DOHH2 (cell line): ENCODE measurements at regions not wholly inside any gene's neighbourhood (a gene's known extent, or its start where the extent isn't known, plus 50 kb on each side); places are given as distances from the start of the nearest gene placed in this dataset.

Source experiments
- H3F3A ChIP-seq: fragments of 200-600 bp; sonication (generic), shearing (Covaris generic); 2 replicates; pipeline ENCODE4 v1.6.0; 2016; ENCODE audit warnings: antibody characterized with exemption, mild to moderate bottlenecking; ENCODE audit not compliant: control insufficient read depth, insufficient read depth
- H3K27ac ChIP-seq: fragments of 200-600 bp; sonication (generic); 2 replicates; pipeline ENCODE4 v1.5.1; 2014; ENCODE audit warnings: low read depth, mild to moderate bottlenecking, low read length, moderate library complexity
- H3K27me3 ChIP-seq: fragments of 200-600 bp; sonication (generic); 2 replicates; pipeline ENCODE4 v1.6.1; 2014; ENCODE audit warnings: mild to moderate bottlenecking, low read length, mixed read lengths; ENCODE audit not compliant: control insufficient read depth
- H3K36me3 ChIP-seq: fragments of 200-600 bp; sonication (generic); 2 replicates; pipeline ENCODE4 v1.6.1; 2014; ENCODE audit warnings: mild to moderate bottlenecking, low read length, moderate library complexity, mixed read lengths; ENCODE audit not compliant: control insufficient read depth
- H3K4me1 ChIP-seq: fragments of 200-600 bp; sonication (generic); 2 replicates; pipeline ENCODE4 v1.6.1; 2014; ENCODE audit warnings: mild to moderate bottlenecking, low read length, mixed read lengths; ENCODE audit not compliant: control insufficient read depth
- H3K4me2 ChIP-seq: fragments of 200-600 bp; sonication (generic); 2 replicates; pipeline ENCODE4 v1.6.0; 2014; ENCODE audit warnings: mild to moderate bottlenecking, low read length, moderate library complexity
- H3K4me3 ChIP-seq: fragments of 200-600 bp; sonication (generic); 2 replicates; pipeline ENCODE4 v1.5.1; 2014; ENCODE audit warnings: mild to moderate bottlenecking, low read length, mixed read lengths
- H3K79me2 ChIP-seq: fragments of 200-600 bp; sonication (generic); 2 replicates; pipeline ENCODE4 v1.6.1; 2014; ENCODE audit warnings: mild to moderate bottlenecking, low read length, mixed read lengths; ENCODE audit not compliant: control insufficient read depth
- H3K9me2 ChIP-seq: fragments of 200-600 bp; sonication (generic); replicated peaks from 2 replicates; pipeline ENCODE4 v1.6.1; 2014; ENCODE audit warnings: mild to moderate bottlenecking, low read length, mixed read lengths; ENCODE audit not compliant: control insufficient read depth
- H3K9me3 ChIP-seq: fragments of 200-600 bp; sonication (generic); 2 replicates; pipeline ENCODE4 v1.6.1; 2014; ENCODE audit warnings: antibody characterized with exemption, low read length, mixed read lengths; ENCODE audit not compliant: control insufficient read depth, insufficient read depth
- H4K20me1 ChIP-seq: fragments of 200-600 bp; sonication (generic); 2 replicates; pipeline ENCODE4 v1.6.0; 2014; ENCODE audit warnings: low read depth, mild to moderate bottlenecking, antibody characterized with exemption, low read length, moderate library complexity; ENCODE audit not compliant: control insufficient read depth, insufficient read depth
- CTCF ChIP-seq: fragments of 200-600 bp; sonication (generic); IDR thresholded peaks from one replicate; pipeline ENCODE4 v1.5.1; 2014; ENCODE audit warnings: antibody characterized with exemption, mild to moderate bottlenecking, low read depth, low read length; ENCODE audit not compliant: poor library complexity, severe bottlenecking
- EZH2phosphoT487 ChIP-seq: fragments of 200-600 bp; sonication (generic); IDR thresholded peaks from 2 replicates; pipeline ENCODE4 v1.6.1; 2017; ENCODE audit warnings: borderline replicate concordance, mild to moderate bottlenecking, antibody characterized with exemption, low read length, moderate library complexity, mixed read lengths

- H3K27ac ChIP-seq = no peak overlapping the region
- no peaks in the 10 kb centered on the region for H3K27me3 ChIP-seq
- TF ChIP-seq CTCF = no peak
- H3K36me3 ChIP-seq = no peaks in the 10 kb centered on the region
- H3K4me1 ChIP-seq = no peaks in the 10 kb centered on the region
- no peaks in the 10 kb centered on the region for H3K9me2 ChIP-seq
- no peaks in the 10 kb centered on the region for H4K20me1 ChIP-seq
- H3K79me2 ChIP-seq = no peaks in the 10 kb centered on the region
- no peak overlapping the region for H3K4me2 ChIP-seq
- H3K9me3 ChIP-seq = no peaks in the 10 kb centered on the region
- H3K4me3 ChIP-seq = no peak overlapping the region
- no peaks in the 10 kb centered on the region for H3F3A ChIP-seq
These were observed 395.1 kb downstream of the GLRX3 start for GRCh38 chr10:130531312-130531711.

DNA sequence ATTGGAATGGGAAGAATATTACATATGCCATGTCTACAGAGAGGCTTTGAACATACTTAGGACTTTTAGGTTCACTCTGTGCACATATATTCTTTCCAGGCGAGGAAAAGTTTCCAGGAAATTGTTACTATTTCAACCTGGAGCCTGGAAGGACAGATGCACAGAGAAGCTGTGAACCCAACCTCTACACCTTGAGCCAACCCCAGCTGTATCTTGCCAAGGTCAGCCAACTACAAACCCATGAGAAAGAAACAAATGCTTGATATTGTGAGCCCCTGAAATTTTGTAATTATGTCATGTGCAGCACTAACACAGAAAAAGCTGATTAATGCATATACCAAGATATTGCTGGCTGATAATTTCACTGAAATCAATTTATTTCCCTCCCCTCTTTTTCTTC, 404.9 kb downstream of the GLRX3 start:
- Histone ChIP-seq H3K79me2 (no peaks in the 10 kb centered on the region), H3K4me1 (no peaks in the 10 kb centered on the region), H4K20me1 (no peaks in the 10 kb centered on the region), H3K9me2 (no peaks in the 10 kb centered on the region), H3K4me2 (no peak overlapping the region), H3K27me3 (no peaks in the 10 kb centered on the region), H3K36me3 (no peaks in the 10 kb centered on the region), H3K27ac (no peak overlapping the region), H3K9me3 (no peaks in the 10 kb centered on the region), H3F3A (no peaks in the 10 kb centered on the region), H3K4me3 (no peak overlapping the region)
- TF ChIP-seq CTCF (no peak), EZH2phosphoT487 (no peak)

- Histone ChIP-seq H3K36me3 (no peaks in the 10 kb centered on the region), H3K27ac (no peak overlapping the region), H3K4me3 (no peak overlapping the region), H3K9me2 (no peaks in the 10 kb centered on the region), H3K9me3 (no peaks in the 10 kb centered on the region), H4K20me1 (no peaks in the 10 kb centered on the region), H3F3A (no peaks in the 10 kb centered on the region), H3K79me2 (no peaks in the 10 kb centered on the region), H3K4me1 (no peaks in the 10 kb centered on the region), H3K27me3 (no peaks in the 10 kb centered on the region), H3K4me2 (no peak overlapping the region)
- TF ChIP-seq EZH2phosphoT487 (no peak), CTCF (no peak)
These were observed 406.6 kb downstream of the GLRX3 start for GRCh38 chr10:130542761-130543160.

DNA sequence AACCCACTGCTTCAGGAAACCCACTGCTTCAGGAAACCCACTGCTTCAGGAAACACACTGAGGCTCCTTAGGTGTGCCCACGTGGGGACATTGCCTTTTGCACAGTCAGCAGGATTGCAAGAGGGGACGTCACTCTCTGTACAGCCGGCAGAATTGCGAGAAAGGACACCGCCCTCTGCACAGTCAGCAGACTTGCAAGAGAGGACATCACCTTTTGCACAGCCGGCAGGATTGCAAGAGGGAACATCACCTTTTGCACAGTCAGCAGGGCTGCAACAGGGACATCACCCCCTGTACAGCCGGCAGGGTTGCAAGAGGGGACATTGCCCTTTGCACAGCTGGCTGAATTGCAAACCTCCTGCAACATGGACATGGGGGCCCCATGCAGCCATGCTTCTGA, 407.6 kb downstream of the GLRX3 start:
- Histone ChIP-seq H3K4me1 (no peaks in the 10 kb centered on the region), H3F3A (no peaks in the 10 kb centered on the region), H3K9me2 (no peaks in the 10 kb centered on the region), H3K4me2 (no peak overlapping the region), H4K20me1 (no peaks in the 10 kb centered on the region), H3K27me3 (no peaks in the 10 kb centered on the region), H3K36me3 (no peaks in the 10 kb centered on the region), H3K4me3 (no peak overlapping the region), H3K9me3 (no peaks in the 10 kb centered on the region), H3K79me2 (no peaks in the 10 kb centered on the region), H3K27ac (no peak overlapping the region)
- TF ChIP-seq CTCF (no peak), EZH2phosphoT487 (no peak)
